ENCODE measurements at regions not wholly inside any gene's neighbourhood (a gene's known extent, or its start where the extent isn't known, plus 50 kb on each side); places are given as distances from the start of the nearest gene placed in this dataset.

DNA sequence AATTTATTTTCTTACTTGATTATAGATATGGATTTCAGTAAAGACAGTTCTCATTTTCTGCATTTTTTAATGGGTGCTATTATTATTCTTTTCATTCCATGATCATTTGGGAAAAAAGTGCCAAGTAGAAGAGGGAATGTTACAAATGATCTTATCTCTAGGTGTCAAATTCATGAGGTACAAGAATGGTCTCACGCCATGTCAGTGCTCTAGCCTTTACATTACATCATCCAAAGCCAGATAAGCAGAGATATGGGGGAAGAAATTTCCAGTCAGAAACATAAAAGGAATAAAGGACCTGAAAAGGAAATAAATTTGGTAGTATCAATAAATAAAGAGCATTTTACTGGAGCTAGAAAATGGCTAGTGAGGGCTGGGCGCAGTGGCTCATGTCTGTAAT, 1544.2 kb upstream of the CDH6 start:
- no peaks in the 10 kb centered on the region for H3K27me3 ChIP-seq (ENCODE audit: insufficient read depth, low read length)
- no peak overlapping the region for H2AFZ ChIP-seq (ENCODE audit: low read length)
- H4K20me1 ChIP-seq (ENCODE audit: insufficient read depth, low read length) = no peaks in the 10 kb centered on the region
- peaks cover under 1% of the 10 kb centered on the region for H3K9me3 ChIP-seq (ENCODE audit: low read depth, low read length)
- H3K79me2 ChIP-seq (ENCODE audit: insufficient read depth, low read length) = no peaks in the 10 kb centered on the region
- no peak overlapping the region for H3K27ac ChIP-seq (ENCODE audit: low read depth, low read length)
- no peak for DNase-seq (ENCODE audit: insufficient read length, low spot score, missing footprints)
- no peak overlapping the region for H3K4me2 ChIP-seq (ENCODE audit: insufficient read depth, low read length)
- TF ChIP-seq, protein P1, sequence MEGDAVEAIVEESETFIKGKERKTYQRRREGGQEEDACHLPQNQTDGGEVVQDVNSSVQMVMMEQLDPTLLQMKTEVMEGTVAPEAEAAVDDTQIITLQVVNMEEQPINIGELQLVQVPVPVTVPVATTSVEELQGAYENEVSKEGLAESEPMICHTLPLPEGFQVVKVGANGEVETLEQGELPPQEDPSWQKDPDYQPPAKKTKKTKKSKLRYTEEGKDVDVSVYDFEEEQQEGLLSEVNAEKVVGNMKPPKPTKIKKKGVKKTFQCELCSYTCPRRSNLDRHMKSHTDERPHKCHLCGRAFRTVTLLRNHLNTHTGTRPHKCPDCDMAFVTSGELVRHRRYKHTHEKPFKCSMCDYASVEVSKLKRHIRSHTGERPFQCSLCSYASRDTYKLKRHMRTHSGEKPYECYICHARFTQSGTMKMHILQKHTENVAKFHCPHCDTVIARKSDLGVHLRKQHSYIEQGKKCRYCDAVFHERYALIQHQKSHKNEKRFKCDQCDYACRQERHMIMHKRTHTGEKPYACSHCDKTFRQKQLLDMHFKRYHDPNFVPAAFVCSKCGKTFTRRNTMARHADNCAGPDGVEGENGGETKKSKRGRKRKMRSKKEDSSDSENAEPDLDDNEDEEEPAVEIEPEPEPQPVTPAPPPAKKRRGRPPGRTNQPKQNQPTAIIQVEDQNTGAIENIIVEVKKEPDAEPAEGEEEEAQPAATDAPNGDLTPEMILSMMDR (IDR thresholded peaks at IDR 0.05; ENCODE audit: extremely low read depth, low read depth, low read length) = no peak
- H3K4me1 ChIP-seq (ENCODE audit: insufficient read depth, low read length) = no peaks in the 10 kb centered on the region
- H3K4me3 ChIP-seq (ENCODE audit: insufficient read depth, low read length) = no peak overlapping the region
- H3K36me3 ChIP-seq (ENCODE audit: insufficient read depth, low read length) = no peaks in the 10 kb centered on the region

DNA sequence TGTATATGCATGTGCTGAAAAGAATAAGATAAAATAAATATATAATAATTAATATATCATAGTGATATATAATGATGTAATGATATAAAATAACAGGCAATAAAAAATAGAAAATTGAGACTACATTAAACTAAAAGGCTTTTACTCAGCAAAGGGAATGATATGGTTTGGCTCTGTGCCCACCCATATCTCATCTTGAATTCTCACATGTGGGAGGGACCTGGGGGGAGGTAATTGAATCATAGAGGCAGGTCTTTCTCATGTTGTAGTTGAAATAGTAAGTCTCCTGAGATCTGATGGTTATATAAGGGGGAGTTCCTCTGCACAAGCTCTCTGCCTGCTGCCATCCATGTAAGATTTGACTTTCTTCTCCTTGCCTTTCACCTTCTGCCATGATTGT, 1550.9 kb upstream of the CDH6 start:
- no peaks in the 10 kb centered on the region for H3K27me3 ChIP-seq (ENCODE audit: insufficient read depth, low read length)
- no peaks in the 10 kb centered on the region for H3K79me2 ChIP-seq (ENCODE audit: insufficient read depth, low read length)
- no peak for DNase-seq (ENCODE audit: insufficient read length, low spot score, missing footprints)
- TF ChIP-seq, protein P1 (IDR thresholded peaks at IDR 0.05; ENCODE audit: extremely low read depth, low read depth, low read length) = no peak
- no peaks in the 10 kb centered on the region for H3K9me3 ChIP-seq (ENCODE audit: low read depth, low read length)
- no peak overlapping the region for H2AFZ ChIP-seq (ENCODE audit: low read length)
- no peaks in the 10 kb centered on the region for H4K20me1 ChIP-seq (ENCODE audit: insufficient read depth, low read length)
- H3K4me3 ChIP-seq (ENCODE audit: insufficient read depth, low read length) = no peak overlapping the region
- H3K36me3 ChIP-seq (ENCODE audit: insufficient read depth, low read length) = no peaks in the 10 kb centered on the region
- no peak overlapping the region for H3K27ac ChIP-seq (ENCODE audit: low read depth, low read length)
- no peak overlapping the region for H3K4me2 ChIP-seq (ENCODE audit: insufficient read depth, low read length)
- no peaks in the 10 kb centered on the region for H3K4me1 ChIP-seq (ENCODE audit: insufficient read depth, low read length)

DNA sequence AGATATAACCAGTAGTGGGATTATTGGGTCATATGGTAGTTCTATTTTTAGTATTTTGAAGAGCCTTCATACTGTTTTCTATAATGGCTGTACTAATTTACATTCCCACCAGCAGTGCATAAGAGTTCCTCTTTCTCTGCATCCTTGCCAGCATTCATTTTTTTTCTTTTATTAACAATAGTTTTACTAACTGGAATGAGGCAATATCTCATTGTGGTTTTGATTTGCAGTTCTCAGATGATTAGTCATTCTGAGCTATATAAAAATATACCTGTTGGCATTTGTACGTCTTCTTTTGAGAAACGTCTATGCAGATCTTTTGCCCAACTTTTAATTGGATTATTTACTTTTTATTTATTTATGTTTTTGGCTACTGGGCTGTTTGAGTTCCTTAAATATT, 1579.3 kb upstream of the CDH6 start:
- H3K4me3 ChIP-seq (ENCODE audit: insufficient read depth, low read length) = no peak overlapping the region

DNA sequence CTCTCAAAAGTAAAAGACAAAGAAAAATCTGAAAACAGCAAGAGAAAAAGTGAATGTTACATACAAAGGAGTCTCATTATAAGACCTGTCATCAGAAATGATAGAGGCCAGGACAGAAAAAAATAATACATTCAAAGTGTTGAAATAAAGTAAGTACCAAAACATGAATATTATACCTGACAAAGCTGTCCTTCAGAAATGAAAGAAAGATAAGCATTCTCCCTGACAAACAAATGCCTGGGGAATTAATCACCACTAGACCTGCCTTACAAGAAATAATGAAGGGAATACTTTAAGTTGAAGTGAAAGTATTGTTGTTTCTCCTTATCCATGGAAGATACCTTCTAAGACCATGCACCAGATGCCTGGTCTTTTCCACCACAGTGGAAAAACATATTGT, 1605.2 kb upstream of the CDH6 start:
- H3K36me3 ChIP-seq (ENCODE audit: insufficient read depth, low read length) = no peaks in the 10 kb centered on the region
- no peak overlapping the region for H3K4me2 ChIP-seq (ENCODE audit: insufficient read depth, low read length)
- H2AFZ ChIP-seq (ENCODE audit: low read length) = no peak overlapping the region
- no peaks in the 10 kb centered on the region for H3K9me3 ChIP-seq (ENCODE audit: low read depth, low read length)
- no peak overlapping the region for H3K4me3 ChIP-seq (ENCODE audit: insufficient read depth, low read length)
- no peaks in the 10 kb centered on the region for H4K20me1 ChIP-seq (ENCODE audit: insufficient read depth, low read length)
- no peaks in the 10 kb centered on the region for H3K4me1 ChIP-seq (ENCODE audit: insufficient read depth, low read length)
- H3K27ac ChIP-seq (ENCODE audit: low read depth, low read length) = no peak overlapping the region
- TF ChIP-seq, protein P1 (IDR thresholded peaks at IDR 0.05; ENCODE audit: extremely low read depth, low read depth, low read length) = no peak
- H3K79me2 ChIP-seq (ENCODE audit: insufficient read depth, low read length) = no peaks in the 10 kb centered on the region
- no peak for DNase-seq (ENCODE audit: insufficient read length, low spot score, missing footprints)
- H3K27me3 ChIP-seq (ENCODE audit: insufficient read depth, low read length) = no peaks in the 10 kb centered on the region

More for the DNA sequence above, 1579.3 kb upstream of the CDH6 start:
- H3K27me3 ChIP-seq (ENCODE audit: insufficient read depth, low read length) = no peaks in the 10 kb centered on the region
- H3K4me2 ChIP-seq (ENCODE audit: insufficient read depth, low read length) = no peak overlapping the region
- H3K36me3 ChIP-seq (ENCODE audit: insufficient read depth, low read length) = no peaks in the 10 kb centered on the region
- H2AFZ ChIP-seq (ENCODE audit: low read length) = no peak overlapping the region
- H3K27ac ChIP-seq (ENCODE audit: low read depth, low read length) = no peak overlapping the region
- TF ChIP-seq, protein P1 (IDR thresholded peaks at IDR 0.05; ENCODE audit: extremely low read depth, low read depth, low read length) = no peak
- no peaks in the 10 kb centered on the region for H4K20me1 ChIP-seq (ENCODE audit: insufficient read depth, low read length)
- H3K79me2 ChIP-seq (ENCODE audit: insufficient read depth, low read length) = no peaks in the 10 kb centered on the region
- H3K9me3 ChIP-seq (ENCODE audit: low read depth, low read length) = no peaks in the 10 kb centered on the region
- no peak for DNase-seq (ENCODE audit: insufficient read length, low spot score, missing footprints)
- no peaks in the 10 kb centered on the region for H3K4me1 ChIP-seq (ENCODE audit: insufficient read depth, low read length)

Data from osteoblast (primary cell).